ENCODE measurements at regions not wholly inside any gene's neighbourhood (a gene's known extent, or its start where the extent isn't known, plus 50 kb on each side); places are given as distances from the start of the nearest gene placed in this dataset.

DNA sequence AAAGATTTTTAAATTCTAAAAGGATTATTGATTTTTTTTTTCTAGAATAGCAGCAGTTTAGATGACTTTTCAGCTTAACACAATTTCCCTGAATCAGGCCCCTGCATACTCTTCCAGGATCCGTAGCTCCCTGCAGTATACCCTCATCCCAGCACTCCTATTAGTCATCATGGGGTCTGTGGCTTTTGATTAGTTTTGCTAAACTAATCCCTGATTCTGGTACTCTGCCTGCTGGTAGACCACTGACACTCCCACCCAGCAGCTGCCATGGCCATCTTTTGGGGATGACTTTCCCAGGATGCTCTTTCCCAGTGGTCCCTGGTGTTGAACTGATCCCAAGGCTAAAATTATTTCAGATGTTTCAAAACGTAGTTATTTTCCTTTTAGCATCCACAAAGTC, 802.0 kb downstream of the RAPGEF2 start:
- no peaks in the 10 kb centered on the region for H3K27me3 ChIP-seq
- WGBS, result 65% methylated on average over 2 of the region's 2 CpGs
- H3K4me3 ChIP-seq, result no peak overlapping the region
- DNase-seq (ENCODE audit: extremely low spot score), result no peak
- no peak overlapping the region for H3K27ac ChIP-seq (replicated peaks in 1 of 4)
- H3K36me3 ChIP-seq, result no peaks in the 10 kb centered on the region
- TF ChIP-seq, protein P1, sequence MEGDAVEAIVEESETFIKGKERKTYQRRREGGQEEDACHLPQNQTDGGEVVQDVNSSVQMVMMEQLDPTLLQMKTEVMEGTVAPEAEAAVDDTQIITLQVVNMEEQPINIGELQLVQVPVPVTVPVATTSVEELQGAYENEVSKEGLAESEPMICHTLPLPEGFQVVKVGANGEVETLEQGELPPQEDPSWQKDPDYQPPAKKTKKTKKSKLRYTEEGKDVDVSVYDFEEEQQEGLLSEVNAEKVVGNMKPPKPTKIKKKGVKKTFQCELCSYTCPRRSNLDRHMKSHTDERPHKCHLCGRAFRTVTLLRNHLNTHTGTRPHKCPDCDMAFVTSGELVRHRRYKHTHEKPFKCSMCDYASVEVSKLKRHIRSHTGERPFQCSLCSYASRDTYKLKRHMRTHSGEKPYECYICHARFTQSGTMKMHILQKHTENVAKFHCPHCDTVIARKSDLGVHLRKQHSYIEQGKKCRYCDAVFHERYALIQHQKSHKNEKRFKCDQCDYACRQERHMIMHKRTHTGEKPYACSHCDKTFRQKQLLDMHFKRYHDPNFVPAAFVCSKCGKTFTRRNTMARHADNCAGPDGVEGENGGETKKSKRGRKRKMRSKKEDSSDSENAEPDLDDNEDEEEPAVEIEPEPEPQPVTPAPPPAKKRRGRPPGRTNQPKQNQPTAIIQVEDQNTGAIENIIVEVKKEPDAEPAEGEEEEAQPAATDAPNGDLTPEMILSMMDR (IDR thresholded peaks at IDR 0.05), result no peak
- TF ChIP-seq POLR2AphosphoS5 (IDR thresholded peaks at IDR 0.05) (no peak), EP300 (IDR thresholded peaks at IDR 0.05) (no peak), POLR2A (IDR thresholded peaks at IDR 0.05; ENCODE audit: low read depth) (no peak)
- H3K4me1 ChIP-seq, result no peaks in the 10 kb centered on the region
- intact Hi-C loops (cut with DNase I), result no loop called here
- H3K9me3 ChIP-seq, result no peaks in the 10 kb centered on the region

DNA sequence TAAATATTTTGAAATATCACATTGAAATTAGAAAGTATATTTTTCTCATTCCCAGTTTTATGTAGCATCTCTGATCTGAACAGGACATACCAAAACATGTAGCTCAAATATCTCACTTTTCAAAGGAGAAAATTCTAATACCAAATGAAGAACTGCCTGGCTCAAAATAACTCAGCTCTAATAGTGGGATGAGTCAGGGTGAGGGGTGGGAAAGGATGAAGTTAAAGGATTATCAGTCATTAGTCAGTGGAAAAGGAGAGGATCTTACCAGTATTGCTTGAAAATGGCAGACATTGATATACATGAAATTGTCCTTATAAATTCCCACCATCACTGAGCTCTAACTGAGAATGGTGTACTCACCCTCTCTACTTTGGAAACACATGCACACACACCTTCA, 803.2 kb downstream of the RAPGEF2 start:
- Histone ChIP-seq H3K27ac (replicated peaks in 1 of 4) (no peak overlapping the region), H3K4me3 (no peak overlapping the region), H3K27me3 (no peaks in the 10 kb centered on the region), H3K9me3 (no peaks in the 10 kb centered on the region), H3K4me1 (no peaks in the 10 kb centered on the region), H3K36me3 (no peaks in the 10 kb centered on the region)
- TF ChIP-seq, protein P1 (IDR thresholded peaks at IDR 0.05), result no peak
- TF ChIP-seq EP300 (IDR thresholded peaks at IDR 0.05) (no peak), POLR2AphosphoS5 (IDR thresholded peaks at IDR 0.05) (no peak), POLR2A (IDR thresholded peaks at IDR 0.05; ENCODE audit: low read depth) (no peak)
- intact Hi-C loops (cut with DNase I), result no loop called here
- no peak for DNase-seq (ENCODE audit: extremely low spot score)

DNA sequence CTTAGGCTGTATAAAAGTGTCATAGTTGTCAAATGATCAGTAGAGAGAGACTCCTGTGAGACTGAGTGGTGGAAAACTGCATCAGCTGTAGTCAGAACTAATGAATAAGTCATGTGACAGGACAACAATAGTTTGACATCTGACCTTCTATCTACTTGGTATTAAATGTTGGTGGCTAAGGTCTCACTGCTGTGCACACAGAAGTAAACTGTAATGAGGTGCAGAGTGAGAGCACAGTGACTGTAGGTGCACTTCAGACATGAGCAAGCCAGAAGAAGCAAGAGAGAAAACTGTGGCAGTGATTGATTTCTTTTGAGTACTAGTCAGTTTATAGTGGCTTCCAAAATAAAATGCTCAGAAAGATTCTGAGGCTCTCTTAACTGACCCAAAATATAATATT, 803.6 kb downstream of the RAPGEF2 start:
- DNase-seq (ENCODE audit: extremely low spot score), result no peak
- no peaks in the 10 kb centered on the region for H3K27me3 ChIP-seq
- no peaks in the 10 kb centered on the region for H3K9me3 ChIP-seq
- no peaks in the 10 kb centered on the region for H3K36me3 ChIP-seq
- intact Hi-C loops (cut with DNase I), result no loop called here
- H3K27ac ChIP-seq (replicated peaks in 1 of 4), result no peak overlapping the region
- no peaks in the 10 kb centered on the region for H3K4me1 ChIP-seq
- H3K4me3 ChIP-seq, result no peak overlapping the region
- TF ChIP-seq, protein P1 (IDR thresholded peaks at IDR 0.05), result no peak
- TF ChIP-seq POLR2A (IDR thresholded peaks at IDR 0.05; ENCODE audit: low read depth) (no peak), EP300 (IDR thresholded peaks at IDR 0.05) (no peak), POLR2AphosphoS5 (IDR thresholded peaks at IDR 0.05) (no peak)

DNA sequence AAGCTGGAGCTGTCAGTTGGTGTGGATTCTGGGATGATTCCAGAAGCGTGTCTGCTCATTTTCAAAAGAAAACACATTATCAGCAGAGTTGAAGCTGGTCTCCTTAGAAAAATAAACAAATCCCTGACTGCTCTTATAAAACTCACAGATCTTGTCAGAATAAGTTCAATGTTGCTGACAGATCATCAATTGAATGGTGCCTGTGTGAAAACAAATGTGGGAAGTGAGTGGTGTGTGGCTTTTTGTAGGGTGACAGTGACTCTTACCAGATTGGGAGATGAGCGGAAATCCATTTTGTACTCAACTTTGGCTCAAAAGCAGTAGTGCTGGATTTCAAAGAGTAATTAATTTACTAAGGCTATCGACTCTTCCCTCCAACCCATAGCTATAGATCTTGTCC, 807.8 kb downstream of the RAPGEF2 start:
- Histone ChIP-seq H3K36me3 (no peaks in the 10 kb centered on the region), H3K4me3 (no peak overlapping the region), H3K4me1 (no peaks in the 10 kb centered on the region), H3K9me3 (no peaks in the 10 kb centered on the region), H3K27ac (replicated peaks in 1 of 4) (no peak overlapping the region), H3K27me3 (no peaks in the 10 kb centered on the region)
- 36% methylated on average over 3 of the region's 3 CpGs for WGBS
- no peak for DNase-seq (ENCODE audit: extremely low spot score)
- TF ChIP-seq, protein P1 (IDR thresholded peaks at IDR 0.05), result no peak
- TF ChIP-seq POLR2AphosphoS5 (IDR thresholded peaks at IDR 0.05), result no peak
- no peak for TF ChIP-seq EP300 (IDR thresholded peaks at IDR 0.05)
- intact Hi-C loops (cut with DNase I), result no loop called here

DNA sequence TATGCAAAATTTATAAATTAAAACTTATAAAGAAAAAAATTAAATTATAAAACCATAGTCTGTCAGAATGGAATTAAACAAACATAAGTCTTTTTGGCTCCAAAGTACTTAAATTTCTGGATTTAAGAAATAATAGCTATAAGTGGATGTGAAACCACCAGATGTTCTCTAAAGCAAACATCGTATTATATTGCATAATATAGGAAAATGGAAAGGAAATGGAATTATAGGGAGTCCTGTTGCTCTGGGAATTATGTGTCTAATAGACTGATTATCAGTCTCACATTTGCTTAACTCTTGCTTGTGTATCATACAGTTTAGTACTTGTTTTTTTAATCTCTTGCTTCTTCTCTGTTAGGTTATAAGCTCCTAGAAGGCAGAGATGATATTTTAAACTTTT, 819.2 kb downstream of the RAPGEF2 start:
- Histone ChIP-seq H3K4me3 (no peak overlapping the region), H3K27ac (replicated peaks in 1 of 4) (no peak overlapping the region), H3K36me3 (no peaks in the 10 kb centered on the region), H3K4me1 (no peaks in the 10 kb centered on the region), H3K27me3 (no peaks in the 10 kb centered on the region), H3K9me3 (peaks cover 0 to 15% (median 11%) of the 10 kb centered on the region in 4 donors)
- DNase-seq (ENCODE audit: extremely low spot score), result no peak
- TF ChIP-seq EP300 (IDR thresholded peaks at IDR 0.05) (no peak), POLR2A (IDR thresholded peaks at IDR 0.05; ENCODE audit: low read depth) (no peak), POLR2AphosphoS5 (IDR thresholded peaks at IDR 0.05) (no peak)
- TF ChIP-seq, protein P1 (IDR thresholded peaks at IDR 0.05), result no peak
- intact Hi-C loops (cut with DNase I), result no loop called here
- 71% methylated on average over 1 of the region's 1 CpG for WGBS

All from esophagus muscularis mucosa (tissue), 4 donors.